ENCODE measurements at regions not wholly inside any gene's neighbourhood (a gene's known extent, or its start where the extent isn't known, plus 50 kb on each side); places are given as distances from the start of the nearest gene placed in this dataset.

GRCh38 chr10:21212912-21213311 is 312.6 kb downstream of the SKIDA1 start:
- Histone ChIP-seq H4K20me1 (ENCODE audit: insufficient read depth) (no peaks in the 10 kb centered on the region), H2AFZ (no peak overlapping the region), H3K9me3 (ENCODE audit: insufficient read depth, low read depth) (peaks cover 2% of the 10 kb centered on the region; the same call in 1 of the 2 replicates), H3K9me2 (ENCODE audit: insufficient read depth) (no peaks in the 10 kb centered on the region), H3F3A (ENCODE audit: insufficient read depth, low read depth) (no peaks in the 10 kb centered on the region), H3K79me2 (ENCODE audit: low read depth) (no peaks in the 10 kb centered on the region), H3K4me1 (replicated peaks; ENCODE audit: insufficient read depth) (no peaks in the 10 kb centered on the region), H3K4me3 (no peak overlapping the region), H3K4me2 (no peak overlapping the region), H3K36me3 (ENCODE audit: low read depth) (no peaks in the 10 kb centered on the region), H3K27ac (no peak overlapping the region), H3K27me3 (ENCODE audit: insufficient read depth, low read depth) (no peaks in the 10 kb centered on the region)
- intact Hi-C loops (cut with micrococcal nuclease; ENCODE audit: unreplicated experiment), result no loop called here
- TF ChIP-seq EZH2 (IDR thresholded peaks at IDR 0.05; ENCODE audit: low read depth) (no peak), CTCF (conservative IDR thresholded peaks at IDR 0.05) (no peak)
- no peak for DNase-seq
- BruUV-seq (replicated peaks), result no TSS peak
- ChIA-PET CTCF (no interaction called here), POLR2A (ENCODE audit: unreplicated experiment) (no interaction called here)

DNA sequence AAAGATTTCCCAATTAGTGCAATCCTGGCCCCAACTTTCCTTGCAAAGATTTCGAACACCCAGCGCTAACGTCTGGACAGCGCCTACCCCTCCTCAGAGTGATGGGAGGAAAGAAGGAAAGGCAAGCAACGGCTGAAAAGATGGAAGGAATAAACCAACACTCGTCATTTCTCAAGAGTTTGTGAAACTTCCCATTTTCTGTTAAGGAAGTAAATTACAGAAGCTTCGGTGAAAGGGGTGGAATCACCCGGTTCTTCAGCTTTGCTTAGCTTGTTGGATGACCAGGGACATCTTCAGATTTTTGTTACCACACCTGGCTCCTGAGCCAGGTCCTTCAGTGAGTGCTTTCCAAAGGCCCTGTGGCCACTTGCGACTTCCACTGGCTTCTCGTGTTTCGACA is 313.1 kb downstream of the SKIDA1 start:
- Histone ChIP-seq H2AFZ (no peak overlapping the region), H3F3A (ENCODE audit: insufficient read depth, low read depth) (no peaks in the 10 kb centered on the region), H3K4me3 (no peak overlapping the region), H3K36me3 (ENCODE audit: low read depth) (no peaks in the 10 kb centered on the region), H4K20me1 (ENCODE audit: insufficient read depth) (no peaks in the 10 kb centered on the region), H3K27me3 (ENCODE audit: insufficient read depth, low read depth) (no peaks in the 10 kb centered on the region), H3K27ac (no peak overlapping the region), H3K79me2 (ENCODE audit: low read depth) (no peaks in the 10 kb centered on the region), H3K4me2 (no peak overlapping the region), H3K4me1 (replicated peaks; ENCODE audit: insufficient read depth) (no peaks in the 10 kb centered on the region), H3K9me2 (ENCODE audit: insufficient read depth) (no peaks in the 10 kb centered on the region), H3K9me3 (ENCODE audit: insufficient read depth, low read depth) (peaks cover 4% of the 10 kb centered on the region; the same call in 1 of the 2 replicates)
- CTCF ChIA-PET, result no interaction called here
- no TSS peak for BruUV-seq (replicated peaks)
- no peak for DNase-seq
- intact Hi-C loops (cut with micrococcal nuclease; ENCODE audit: unreplicated experiment), result no loop called here
- POLR2A ChIA-PET (ENCODE audit: unreplicated experiment), result no interaction called here
- TF ChIP-seq EZH2 (IDR thresholded peaks at IDR 0.05; ENCODE audit: low read depth), result no peak
- no peak for TF ChIP-seq CTCF (conservative IDR thresholded peaks at IDR 0.05)

DNA sequence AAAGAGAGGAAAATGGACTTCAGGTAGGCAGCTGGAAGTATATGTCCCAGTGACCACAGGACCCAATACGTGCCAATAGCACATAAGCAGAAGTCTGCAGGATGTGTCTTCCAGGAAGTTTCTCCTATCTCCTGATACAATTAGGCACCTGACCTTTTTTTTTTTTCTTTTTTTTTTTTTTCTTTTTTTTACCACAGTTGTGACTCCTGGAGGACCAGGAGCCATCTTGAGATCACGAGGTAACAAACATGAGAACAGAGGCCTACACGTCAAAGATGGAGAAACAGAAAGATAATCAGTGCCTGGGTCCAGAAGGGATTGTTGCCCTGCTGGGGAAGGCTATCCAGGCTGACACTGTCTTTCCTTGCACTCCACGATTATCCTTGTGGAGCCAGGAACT is 312.4 kb upstream of the NEBL start:
- no peaks in the 10 kb centered on the region for H3K9me2 ChIP-seq (ENCODE audit: insufficient read depth)
- no peak overlapping the region for H3K27ac ChIP-seq
- no peaks in the 10 kb centered on the region for H3K4me1 ChIP-seq (replicated peaks; ENCODE audit: insufficient read depth)
- no peaks in the 10 kb centered on the region for H3K79me2 ChIP-seq (ENCODE audit: low read depth)
- intact Hi-C loops (cut with micrococcal nuclease; ENCODE audit: unreplicated experiment), result no loop called here
- H2AFZ ChIP-seq, result no peak overlapping the region
- H3F3A ChIP-seq (ENCODE audit: insufficient read depth, low read depth), result no peaks in the 10 kb centered on the region
- H3K36me3 ChIP-seq (ENCODE audit: low read depth), result no peaks in the 10 kb centered on the region
- H3K4me3 ChIP-seq, result no peak overlapping the region
- no peak overlapping the region for H3K4me2 ChIP-seq
- POLR2A ChIA-PET (ENCODE audit: unreplicated experiment), result no interaction called here
- H3K9me3 ChIP-seq (ENCODE audit: insufficient read depth, low read depth), result peaks cover 4% of the 10 kb centered on the region; the same call in 1 of the 2 replicates
- no peaks in the 10 kb centered on the region for H4K20me1 ChIP-seq (ENCODE audit: insufficient read depth)
- CTCF ChIA-PET, result no interaction called here
- TF ChIP-seq CTCF (conservative IDR thresholded peaks at IDR 0.05) (no peak), EZH2 (IDR thresholded peaks at IDR 0.05; ENCODE audit: low read depth) (no peak)
- BruUV-seq (replicated peaks), result no TSS peak
- H3K27me3 ChIP-seq (ENCODE audit: insufficient read depth, low read depth), result no peaks in the 10 kb centered on the region
- DNase-seq, result no peak
